GM18508 (cell line): ENCODE measurements at regions not wholly inside any gene's neighbourhood (a gene's known extent, or its start where the extent isn't known, plus 50 kb on each side); places are given as distances from the start of the nearest gene placed in this dataset.
"Not testable (repeated sequence)": the region's sequence is repeated elsewhere in the genome, so short reads cannot be mapped to it uniquely, and the experiment has no call there.

Source experiments
- ATAC-seq: cut with Tn5 transposase; IDR thresholded peaks from one replicate; pipeline ENCODE4 v1.9.1; 2021; ENCODE audit warnings: moderate number of reproducible peaks; ENCODE audit not compliant: insufficient read depth, unreplicated experiment

GRCh38 chr20:55701467-55701866 lies 303.9 kb downstream of the CBLN4 start:
- no peak for ATAC-seq

- ATAC-seq: no peak
Measured at GRCh38 chr20:55696520-55696919, 308.8 kb downstream of the CBLN4 start.

- no peak for ATAC-seq
Measured at GRCh38 chr20:55693641-55694040, 311.7 kb downstream of the CBLN4 start.

- ATAC-seq: no peak
Measured at GRCh38 chr20:55685841-55686240, 319.5 kb downstream of the CBLN4 start.

- no peak for ATAC-seq
Measured at GRCh38 chr20:55685425-55685824, 319.9 kb downstream of the CBLN4 start.

GRCh38 chr20:55684578-55684977 lies 320.7 kb downstream of the CBLN4 start:
- ATAC-seq: no peak

- ATAC-seq: no peak
Measured at GRCh38 chr20:55678970-55679667, 326.2 kb downstream of the CBLN4 start.

- ATAC-seq: no peak
Measured at GRCh38 chr20:55678126-55678525, 327.2 kb downstream of the CBLN4 start.

GRCh38 chr20:55677011-55677410 lies 328.3 kb downstream of the CBLN4 start:
- no peak for ATAC-seq

- no peak for ATAC-seq
Measured at GRCh38 chr20:55676097-55676496, 329.2 kb downstream of the CBLN4 start.

GRCh38 chr20:55668631-55669030 lies 336.7 kb downstream of the CBLN4 start:
- ATAC-seq: no peak

- ATAC-seq: no peak
Measured at GRCh38 chr20:55667955-55668354, 337.4 kb downstream of the CBLN4 start.

GRCh38 chr20:55667024-55667423 lies 338.3 kb downstream of the CBLN4 start:
- no peak for ATAC-seq

- no peak for ATAC-seq
Measured at GRCh38 chr20:55656231-55656775, 349.0 kb downstream of the CBLN4 start.

- ATAC-seq: no peak
Measured at GRCh38 chr20:55650657-55651360, 354.5 kb downstream of the CBLN4 start.

GRCh38 chr20:55649254-55649653 lies 356.1 kb downstream of the CBLN4 start:
- no peak for ATAC-seq

GRCh38 chr20:55646851-55647250 lies 358.5 kb downstream of the CBLN4 start:
- no peak for ATAC-seq

- ATAC-seq: no peak
Measured at GRCh38 chr20:55641497-55641896, 363.8 kb downstream of the CBLN4 start.

- ATAC-seq: no peak
Measured at GRCh38 chr20:55635870-55636269, 369.4 kb downstream of the CBLN4 start.

GRCh38 chr20:55632592-55632991 lies 372.7 kb downstream of the CBLN4 start:
- ATAC-seq: no peak

GRCh38 chr20:55629143-55629542 lies 376.2 kb downstream of the CBLN4 start:
- ATAC-seq: not testable (repeated sequence)

- no peak for ATAC-seq
Measured at GRCh38 chr20:55626716-55627115, 378.6 kb downstream of the CBLN4 start.
